ENCODE measurements at regions not wholly inside any gene's neighbourhood (a gene's known extent, or its start where the extent isn't known, plus 50 kb on each side); places are given as distances from the start of the nearest gene placed in this dataset.

GRCh38 chr3:152671446-152672319, 163.2 kb upstream of the P2RY1 start:
- no peak overlapping the region for H3K9ac ChIP-seq (ENCODE audit: control insufficient read depth, extremely low read depth, insufficient read depth, low read length)
- no peaks in the 10 kb centered on the region for H3K27me3 ChIP-seq (ENCODE audit: control insufficient read depth, extremely low read depth, insufficient read depth, low read length)
- no peak overlapping the region for H3K4me3 ChIP-seq (ENCODE audit: control insufficient read depth in 2 of 3, extremely low read depth in 1 of 3, insufficient read depth in 2 of 3, low read depth in 1 of 3, low read length in 3 of 3)
- dilution Hi-C loops (cut with MboI; ENCODE audit: extremely low pct_ligation_motif_present, low sequenced_read_pairs) = no loop called here
- H3K9me3 ChIP-seq (ENCODE audit: control insufficient read depth, low read depth, low read length) = no peaks in the 10 kb centered on the region
- DNase-seq (ENCODE audit: low read depth, low spot score) = no peak
- no peak for FAIRE-seq
- no peak overlapping the region for H2AFZ ChIP-seq (ENCODE audit: control insufficient read depth, low read length)
- TF ChIP-seq EZH2 (IDR thresholded peaks at IDR 0.05; ENCODE audit: low read length) = no peak
- TF ChIP-seq, protein P1, sequence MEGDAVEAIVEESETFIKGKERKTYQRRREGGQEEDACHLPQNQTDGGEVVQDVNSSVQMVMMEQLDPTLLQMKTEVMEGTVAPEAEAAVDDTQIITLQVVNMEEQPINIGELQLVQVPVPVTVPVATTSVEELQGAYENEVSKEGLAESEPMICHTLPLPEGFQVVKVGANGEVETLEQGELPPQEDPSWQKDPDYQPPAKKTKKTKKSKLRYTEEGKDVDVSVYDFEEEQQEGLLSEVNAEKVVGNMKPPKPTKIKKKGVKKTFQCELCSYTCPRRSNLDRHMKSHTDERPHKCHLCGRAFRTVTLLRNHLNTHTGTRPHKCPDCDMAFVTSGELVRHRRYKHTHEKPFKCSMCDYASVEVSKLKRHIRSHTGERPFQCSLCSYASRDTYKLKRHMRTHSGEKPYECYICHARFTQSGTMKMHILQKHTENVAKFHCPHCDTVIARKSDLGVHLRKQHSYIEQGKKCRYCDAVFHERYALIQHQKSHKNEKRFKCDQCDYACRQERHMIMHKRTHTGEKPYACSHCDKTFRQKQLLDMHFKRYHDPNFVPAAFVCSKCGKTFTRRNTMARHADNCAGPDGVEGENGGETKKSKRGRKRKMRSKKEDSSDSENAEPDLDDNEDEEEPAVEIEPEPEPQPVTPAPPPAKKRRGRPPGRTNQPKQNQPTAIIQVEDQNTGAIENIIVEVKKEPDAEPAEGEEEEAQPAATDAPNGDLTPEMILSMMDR (optimal IDR thresholded peaks at IDR 0.05 in 1 of 3, IDR thresholded peaks at IDR 0.05 in 1 of 3, conservative IDR thresholded peaks at IDR 0.05 in 1 of 3; ENCODE audit: extremely low read depth in 1 of 3, insufficient read depth in 2 of 3, low read length in 3 of 3) = no peak
- no peak overlapping the region for H3K27ac ChIP-seq (ENCODE audit: control insufficient read depth, insufficient read depth, low read length)
- no peaks in the 10 kb centered on the region for H3K9me1 ChIP-seq (ENCODE audit: control insufficient read depth, extremely low read depth, insufficient read depth, low read length)
- H3K4me1 ChIP-seq (ENCODE audit: control insufficient read depth, extremely low read depth, insufficient read depth, low read length) = no peaks in the 10 kb centered on the region
- H3K4me2 ChIP-seq (ENCODE audit: control insufficient read depth, extremely low read depth, insufficient read depth, low read depth, low read length) = no peak overlapping the region
- no peaks in the 10 kb centered on the region for H4K20me1 ChIP-seq (ENCODE audit: control insufficient read depth, extremely low read depth, insufficient read depth, low read length)
- no peaks in the 10 kb centered on the region for H3K36me3 ChIP-seq (ENCODE audit: control insufficient read depth in 2 of 2, extremely low read depth in 1 of 2, insufficient read depth in 2 of 2, low read length in 2 of 2)
- no peaks in the 10 kb centered on the region for H3K79me2 ChIP-seq (ENCODE audit: control insufficient read depth, insufficient read depth, low read length)

GRCh38 chr3:152672320-152672649, 162.6 kb upstream of the P2RY1 start:
- Histone ChIP-seq H3K36me3 (ENCODE audit: control insufficient read depth in 2 of 2, extremely low read depth in 1 of 2, insufficient read depth in 2 of 2, low read length in 2 of 2) (no peaks in the 10 kb centered on the region), H3K9ac (ENCODE audit: control insufficient read depth, extremely low read depth, insufficient read depth, low read length) (no peak overlapping the region), H4K20me1 (ENCODE audit: control insufficient read depth, extremely low read depth, insufficient read depth, low read length) (no peaks in the 10 kb centered on the region), H3K9me3 (ENCODE audit: control insufficient read depth, low read depth, low read length) (no peaks in the 10 kb centered on the region), H3K79me2 (ENCODE audit: control insufficient read depth, insufficient read depth, low read length) (no peaks in the 10 kb centered on the region), H3K4me3 (ENCODE audit: control insufficient read depth in 2 of 3, extremely low read depth in 1 of 3, insufficient read depth in 2 of 3, low read depth in 1 of 3, low read length in 3 of 3) (no peak overlapping the region), H3K27me3 (ENCODE audit: control insufficient read depth, extremely low read depth, insufficient read depth, low read length) (no peaks in the 10 kb centered on the region), H3K27ac (ENCODE audit: control insufficient read depth, insufficient read depth, low read length) (no peak overlapping the region), H3K9me1 (ENCODE audit: control insufficient read depth, extremely low read depth, insufficient read depth, low read length) (no peaks in the 10 kb centered on the region), H3K4me2 (ENCODE audit: control insufficient read depth, extremely low read depth, insufficient read depth, low read depth, low read length) (no peak overlapping the region), H3K4me1 (ENCODE audit: control insufficient read depth, extremely low read depth, insufficient read depth, low read length) (no peaks in the 10 kb centered on the region), H2AFZ (ENCODE audit: control insufficient read depth, low read length) (no peak overlapping the region)
- dilution Hi-C loops (cut with MboI; ENCODE audit: extremely low pct_ligation_motif_present, low sequenced_read_pairs) = no loop called here
- FAIRE-seq (no peak), DNase-seq (ENCODE audit: low read depth, low spot score) (no peak)
- TF ChIP-seq, protein P1 (optimal IDR thresholded peaks at IDR 0.05 in 1 of 3, IDR thresholded peaks at IDR 0.05 in 1 of 3, conservative IDR thresholded peaks at IDR 0.05 in 1 of 3; ENCODE audit: extremely low read depth in 1 of 3, insufficient read depth in 2 of 3, low read length in 3 of 3) = no peak
- no peak for TF ChIP-seq EZH2 (IDR thresholded peaks at IDR 0.05; ENCODE audit: low read length)

All from keratinocyte (primary cell).